Progenitor cell of endocrine pancreas (in vitro differentiated cells): ENCODE measurements at regions not wholly inside any gene's neighbourhood (a gene's known extent, or its start where the extent isn't known, plus 50 kb on each side); places are given as distances from the start of the nearest gene placed in this dataset.
"Not testable (repeated sequence)": the region's sequence is repeated elsewhere in the genome, so short reads cannot be mapped to it uniquely, and the experiment has no call there.

Source experiments
- DNase-seq: peaks from one replicate; pipeline ENCODE4 v3.0.0; 2021; ENCODE audit warnings: low spot score; ENCODE audit not compliant: unreplicated experiment
- H3K27ac Mint-ChIP-seq: 2 replicates; pipeline ENCODE4 v1.8.0; 2021; ENCODE audit warnings: mild to moderate bottlenecking, moderate library complexity, mixed read lengths
- H3K27me3 Mint-ChIP-seq: 2 replicates; pipeline ENCODE4 v1.8.0; 2021; ENCODE audit warnings: mixed read lengths
- H3K36me3 Mint-ChIP-seq: 2 replicates; pipeline ENCODE4 v1.8.0; 2022; ENCODE audit warnings: mixed read lengths; ENCODE audit not compliant: insufficient read depth
- H3K4me1 Mint-ChIP-seq: 2 replicates; pipeline ENCODE4 v1.8.0; 2021; ENCODE audit warnings: low read depth, mixed read lengths
- H3K4me3 Mint-ChIP-seq: 2 replicates; pipeline ENCODE4 v1.8.0; 2021; ENCODE audit warnings: low read depth, mild to moderate bottlenecking, moderate library complexity, mixed read lengths
- H3K9me3 Mint-ChIP-seq: 2 replicates; pipeline ENCODE4 v1.8.0; 2021; ENCODE audit warnings: low read depth, mixed read lengths
- CTCF ChIP-seq: fragments of 200-600 bp; sonication (generic); IDR thresholded peaks from one replicate; pipeline ENCODE4 v1.5.0; 2021; ENCODE audit warnings: antibody characterized with exemption, mild to moderate bottlenecking; ENCODE audit not compliant: unreplicated experiment

GRCh38 chrX:73390628-73391567 is 56.0 kb upstream of the CDX4 start:
- DNase-seq: no peak
- Mint-ChIP-seq H3K36me3 (no peaks in the 10 kb centered on the region), H3K9me3 (peaks cover 20% of the 10 kb centered on the region), H3K27ac (no peak overlapping the region), H3K4me3 (no peak overlapping the region), H3K4me1 (no peaks in the 10 kb centered on the region), H3K27me3 (no peaks in the 10 kb centered on the region)
- TF ChIP-seq CTCF: no peak

- no peak overlapping the region for H3K27ac Mint-ChIP-seq
- no peak overlapping the region for H3K4me3 Mint-ChIP-seq
- no peak for DNase-seq
- no peaks in the 10 kb centered on the region for H3K27me3 Mint-ChIP-seq
- no peaks in the 10 kb centered on the region for H3K36me3 Mint-ChIP-seq
- H3K9me3 Mint-ChIP-seq: peaks cover 52% of the 10 kb centered on the region
- no peak for TF ChIP-seq CTCF
- peaks cover 1% of the 10 kb centered on the region for H3K4me1 Mint-ChIP-seq
Measured at GRCh38 chrX:73366696-73367095, 80.2 kb upstream of the CDX4 start.

GRCh38 chrX:73357294-73357693 is 89.6 kb upstream of the CDX4 start:
- H3K9me3 Mint-ChIP-seq: peaks cover 34% of the 10 kb centered on the region
- H3K4me3 Mint-ChIP-seq, DNase-seq, H3K36me3 Mint-ChIP-seq, H3K4me1 Mint-ChIP-seq, H3K27me3 Mint-ChIP-seq, H3K27ac Mint-ChIP-seq: not testable (repeated sequence)

GRCh38 chrX:73348977-73349376 is 97.9 kb upstream of the CDX4 start:
- Mint-ChIP-seq H3K27me3 (no peaks in the 10 kb centered on the region), H3K4me1 (no peaks in the 10 kb centered on the region), H3K36me3 (no peaks in the 10 kb centered on the region), H3K4me3 (no peak overlapping the region), H3K9me3 (peaks cover 54% of the 10 kb centered on the region), H3K27ac (no peak overlapping the region)
- no peak for DNase-seq
- TF ChIP-seq CTCF: no peak

- H3K4me1 Mint-ChIP-seq: peaks cover 21% of the 10 kb centered on the region
- H3K36me3 Mint-ChIP-seq: no peaks in the 10 kb centered on the region
- no peak overlapping the region for H3K4me3 Mint-ChIP-seq
- no peak for DNase-seq
- peaks cover 38% of the 10 kb centered on the region for H3K9me3 Mint-ChIP-seq
- no peaks in the 10 kb centered on the region for H3K27me3 Mint-ChIP-seq
- H3K27ac Mint-ChIP-seq: peak overlapping the region; percentile 19
- TF ChIP-seq CTCF: no peak
Measured at GRCh38 chrX:73337366-73337765, 109.5 kb upstream of the CDX4 start.

- no peaks in the 10 kb centered on the region for H3K27me3 Mint-ChIP-seq
- TF ChIP-seq CTCF: peak; percentile 20
- no peaks in the 10 kb centered on the region for H3K4me1 Mint-ChIP-seq
- H3K36me3 Mint-ChIP-seq: no peaks in the 10 kb centered on the region
- no peak overlapping the region for H3K27ac Mint-ChIP-seq
- H3K4me3 Mint-ChIP-seq: no peak overlapping the region
- no peak for DNase-seq
- peaks cover 29% of the 10 kb centered on the region for H3K9me3 Mint-ChIP-seq
Measured at GRCh38 chrX:73289039-73289438, 74.4 kb upstream of the NAP1L2 start.
